HEK293 (cell line): ENCODE measurements at regions not wholly inside any gene's neighbourhood (a gene's known extent, or its start where the extent isn't known, plus 50 kb on each side); places are given as distances from the start of the nearest gene placed in this dataset.

Source experiments
- CTCF ChIA-PET: fragments of 350-600 bp; formaldehyde crosslinking; extraction: SDS; loops from one replicate; lab custom pipeline; 2021; ENCODE audit warnings: antibody characterized with exemption; lab: Yijun Ruan, JAX
- POLR2A ChIA-PET: fragments of 300-600 bp; formaldehyde crosslinking; extraction: SDS; loops from one replicate; lab custom pipeline; 2020; ENCODE audit warnings: antibody characterized with exemption, inconsistent platforms; lab: Yijun Ruan, JAX
- H3K27ac ChIP-seq: fragments of 200-500 bp; sonication (Bioruptor generic); 2 replicates; pipeline ENCODE4 v1.5.1; 2014; ENCODE audit warnings: low read depth, low read length, control low read depth, inconsistent platforms; ENCODE audit errors: extremely low read depth
- H3K36me3 ChIP-seq, 2 experiments: fragments of 200-500 bp in 1 of 2; sonication (Bioruptor generic) in 1 of 2; 1 replicate in 1 of 2; 2 replicates in 1 of 2; pipeline ENCODE4 v1.5.1; 2014 to 2017; ENCODE audit warnings: inconsistent platforms in 2 of 2, low read length in 2 of 2; ENCODE audit not compliant: control insufficient read depth in 2 of 2, insufficient read depth in 1 of 2
- H3K4me1 ChIP-seq: fragments of 200-500 bp; sonication (Bioruptor generic); 2 replicates; pipeline ENCODE4 v1.5.1; 2014; ENCODE audit warnings: mild to moderate bottlenecking, low read length, inconsistent platforms; ENCODE audit not compliant: control insufficient read depth, insufficient read depth
- H3K4me3 ChIP-seq: 2 replicates; pipeline ENCODE4 v1.5.1; 2011; ENCODE audit warnings: low read depth, mild to moderate bottlenecking, control low read depth, low read length, moderate library complexity
- H3K9me3 ChIP-seq: fragments of 200-500 bp; sonication (Bioruptor generic); 2 replicates; pipeline ENCODE4 v1.5.1; 2014; ENCODE audit warnings: low read depth, low read length, inconsistent platforms; ENCODE audit not compliant: control insufficient read depth, insufficient read depth
- GLIS2 ChIP-seq: fragments of 450-650 bp; formaldehyde crosslinking; IDR thresholded peaks from 2 replicates; pipeline ENCODE4 v1.5.1; 2016; ENCODE audit warnings: missing biosample characterization, missing genetic modification characterization
- MEIS1 ChIP-seq: sonication (generic); formaldehyde crosslinking; IDR thresholded peaks from 2 replicates; pipeline ENCODE4 v1.8.1; 2022; ENCODE audit warnings: missing genetic modification reagents, mild to moderate bottlenecking, borderline replicate concordance
- OVOL3 ChIP-seq: fragments of 450-650 bp; formaldehyde crosslinking; IDR thresholded peaks from 2 replicates; pipeline ENCODE4 v1.5.1; 2016; ENCODE audit warnings: missing biosample characterization, missing genetic modification characterization
- SCRT1 ChIP-seq: fragments of 450-650 bp; formaldehyde crosslinking; IDR thresholded peaks from 2 replicates; pipeline ENCODE4 v1.5.1; 2016; ENCODE audit warnings: missing biosample characterization, missing genetic modification characterization, borderline replicate concordance
- YY1 ChIP-seq: fragments of 450-650 bp; formaldehyde crosslinking; IDR thresholded peaks from 2 replicates; pipeline ENCODE4 v1.5.1; 2018; ENCODE audit warnings: missing biosample characterization, missing genetic modification characterization
- YY2 ChIP-seq: fragments of 450-650 bp; formaldehyde crosslinking; IDR thresholded peaks from 2 replicates; pipeline ENCODE4 v1.5.1; 2016; ENCODE audit warnings: missing biosample characterization, missing genetic modification characterization
- ZBTB20 ChIP-seq: fragments of 450-650 bp; formaldehyde crosslinking; IDR thresholded peaks from 2 replicates; pipeline ENCODE4 v1.5.1; 2016; ENCODE audit warnings: missing biosample characterization, missing genetic modification characterization
- ZEB2 ChIP-seq: fragments of 450-650 bp; formaldehyde crosslinking; IDR thresholded peaks from 2 replicates; pipeline ENCODE4 v1.5.1; 2016; ENCODE audit warnings: missing biosample characterization, missing genetic modification characterization
- ZNF114 ChIP-seq: fragments of 450-650 bp; formaldehyde crosslinking; IDR thresholded peaks from 2 replicates; pipeline ENCODE4 v1.5.0; 2017; ENCODE audit warnings: missing biosample characterization, missing genetic modification characterization
- ZNF138 ChIP-seq: fragments of 450-650 bp; formaldehyde crosslinking; IDR thresholded peaks from 2 replicates; pipeline ENCODE4 v1.5.1; 2016; ENCODE audit warnings: missing biosample characterization, missing genetic modification characterization, borderline replicate concordance
- ZNF266 ChIP-seq: fragments of 450-650 bp; formaldehyde crosslinking; IDR thresholded peaks from 2 replicates; pipeline ENCODE4 v1.5.1; 2016; ENCODE audit warnings: missing biosample characterization, missing genetic modification characterization, low read depth
- ZNF311 ChIP-seq: fragments of 450-650 bp; formaldehyde crosslinking; IDR thresholded peaks from 2 replicates; pipeline ENCODE4 v1.5.1; 2017; ENCODE audit warnings: missing biosample characterization, missing genetic modification characterization, borderline replicate concordance
- ZNF548 ChIP-seq: fragments of 450-650 bp; formaldehyde crosslinking; IDR thresholded peaks from 2 replicates; pipeline ENCODE4 v1.5.1; 2016; ENCODE audit warnings: missing biosample characterization, missing genetic modification characterization
- ZNF664 ChIP-seq: fragments of 450-650 bp; formaldehyde crosslinking; IDR thresholded peaks from 2 replicates; pipeline ENCODE4 v1.5.1; 2016; ENCODE audit warnings: missing biosample characterization, missing genetic modification characterization
- ZNF785 ChIP-seq: fragments of 450-650 bp; formaldehyde crosslinking; IDR thresholded peaks from 2 replicates; pipeline ENCODE4 v1.5.1; 2016; ENCODE audit warnings: missing biosample characterization, missing genetic modification characterization
- TF ChIP-seq, protein P1 (sequence below): fragments of 450-650 bp; formaldehyde crosslinking; IDR thresholded peaks from 2 replicates; pipeline ENCODE4 v1.5.1; 2016; ENCODE audit warnings: missing biosample characterization, missing genetic modification characterization
- TF ChIP-seq, protein P2 (sequence below): fragments of 450-650 bp; formaldehyde crosslinking; conservative IDR thresholded peaks from 2 replicates; pipeline ENCODE4 v1.5.1; 2016; ENCODE audit warnings: low read depth, missing biosample characterization, missing genetic modification characterization
- TF ChIP-seq, protein P3 (sequence below): fragments of 450-650 bp; IDR thresholded peaks from 2 replicates; pipeline ENCODE4 v1.5.1; 2018; ENCODE audit warnings: missing biosample characterization, mild to moderate bottlenecking, missing genetic modification characterization
- TF ChIP-seq, protein P4 (sequence below): fragments of 450-650 bp; formaldehyde crosslinking; IDR thresholded peaks from 2 replicates; pipeline ENCODE4 v1.5.1; 2017; ENCODE audit warnings: missing biosample characterization, missing genetic modification characterization

DNA sequence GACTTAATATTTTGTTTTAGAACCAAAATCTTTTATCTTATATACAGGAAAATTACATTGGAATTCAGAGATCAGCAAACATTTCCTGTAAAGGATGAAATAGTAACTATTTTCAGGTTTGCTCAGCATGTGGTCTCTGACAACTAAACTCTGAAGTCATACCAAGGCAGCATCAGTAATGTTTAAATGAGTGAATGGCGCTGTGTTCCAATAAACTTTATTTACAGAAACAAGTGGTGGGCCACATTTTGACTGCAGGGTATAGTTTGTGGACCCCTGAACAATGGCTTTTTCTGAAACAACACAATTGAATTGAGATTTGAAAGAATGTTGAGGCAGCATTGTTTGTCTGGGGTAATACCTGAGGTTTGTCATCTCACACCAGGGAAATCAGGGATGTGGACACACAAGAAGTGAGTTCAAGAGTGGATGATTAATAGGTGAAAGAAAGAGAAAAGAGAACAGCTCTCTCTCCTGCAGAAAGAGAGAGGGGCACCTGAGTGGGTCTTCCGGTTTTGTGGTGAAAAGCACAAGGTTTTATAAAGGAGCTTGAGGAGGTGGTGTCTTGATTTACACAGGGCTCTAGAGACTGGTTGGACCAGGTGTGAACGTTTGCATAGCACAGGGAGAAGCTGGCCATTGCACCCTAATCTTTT is 113.5 kb upstream of the VPREB1 start:
- Histone ChIP-seq H3K36me3 (no peaks in the 10 kb centered on the region), H3K9me3 (no peaks in the 10 kb centered on the region), H3K4me1 (no peaks in the 10 kb centered on the region), H3K27ac (no peak overlapping the region), H3K4me3 (no peak overlapping the region)
- TF ChIP-seq ZBTB20 (tag by site-specific recombination): no peak
- no peak for TF ChIP-seq ZNF114
- no peak for TF ChIP-seq ZNF664 (tag by site-specific recombination)
- no peak for TF ChIP-seq MEIS1
- TF ChIP-seq, protein P1, sequence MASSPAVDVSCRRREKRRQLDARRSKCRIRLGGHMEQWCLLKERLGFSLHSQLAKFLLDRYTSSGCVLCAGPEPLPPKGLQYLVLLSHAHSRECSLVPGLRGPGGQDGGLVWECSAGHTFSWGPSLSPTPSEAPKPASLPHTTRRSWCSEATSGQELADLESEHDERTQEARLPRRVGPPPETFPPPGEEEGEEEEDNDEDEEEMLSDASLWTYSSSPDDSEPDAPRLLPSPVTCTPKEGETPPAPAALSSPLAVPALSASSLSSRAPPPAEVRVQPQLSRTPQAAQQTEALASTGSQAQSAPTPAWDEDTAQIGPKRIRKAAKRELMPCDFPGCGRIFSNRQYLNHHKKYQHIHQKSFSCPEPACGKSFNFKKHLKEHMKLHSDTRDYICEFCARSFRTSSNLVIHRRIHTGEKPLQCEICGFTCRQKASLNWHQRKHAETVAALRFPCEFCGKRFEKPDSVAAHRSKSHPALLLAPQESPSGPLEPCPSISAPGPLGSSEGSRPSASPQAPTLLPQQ (tag by site-specific recombination): no peak
- TF ChIP-seq, protein P2, sequence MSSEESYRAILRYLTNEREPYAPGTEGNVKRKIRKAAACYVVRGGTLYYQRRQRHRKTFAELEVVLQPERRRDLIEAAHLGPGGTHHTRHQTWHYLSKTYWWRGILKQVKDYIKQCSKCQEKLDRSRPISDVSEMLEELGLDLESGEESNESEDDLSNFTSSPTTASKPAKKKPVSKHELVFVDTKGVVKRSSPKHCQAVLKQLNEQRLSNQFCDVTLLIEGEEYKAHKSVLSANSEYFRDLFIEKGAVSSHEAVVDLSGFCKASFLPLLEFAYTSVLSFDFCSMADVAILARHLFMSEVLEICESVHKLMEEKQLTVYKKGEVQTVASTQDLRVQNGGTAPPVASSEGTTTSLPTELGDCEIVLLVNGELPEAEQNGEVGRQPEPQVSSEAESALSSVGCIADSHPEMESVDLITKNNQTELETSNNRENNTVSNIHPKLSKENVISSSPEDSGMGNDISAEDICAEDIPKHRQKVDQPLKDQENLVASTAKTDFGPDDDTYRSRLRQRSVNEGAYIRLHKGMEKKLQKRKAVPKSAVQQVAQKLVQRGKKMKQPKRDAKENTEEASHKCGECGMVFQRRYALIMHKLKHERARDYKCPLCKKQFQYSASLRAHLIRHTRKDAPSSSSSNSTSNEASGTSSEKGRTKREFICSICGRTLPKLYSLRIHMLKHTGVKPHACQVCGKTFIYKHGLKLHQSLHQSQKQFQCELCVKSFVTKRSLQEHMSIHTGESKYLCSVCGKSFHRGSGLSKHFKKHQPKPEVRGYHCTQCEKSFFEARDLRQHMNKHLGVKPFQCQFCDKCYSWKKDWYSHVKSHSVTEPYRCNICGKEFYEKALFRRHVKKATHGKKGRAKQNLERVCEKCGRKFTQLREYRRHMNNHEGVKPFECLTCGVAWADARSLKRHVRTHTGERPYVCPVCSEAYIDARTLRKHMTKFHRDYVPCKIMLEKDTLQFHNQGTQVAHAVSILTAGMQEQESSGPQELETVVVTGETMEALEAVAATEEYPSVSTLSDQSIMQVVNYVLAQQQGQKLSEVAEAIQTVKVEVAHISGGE (tag by site-specific recombination): no peak
- no peak for TF ChIP-seq ZEB2 (tag by site-specific recombination)
- TF ChIP-seq ZNF311 (tag by site-specific recombination): no peak
- TF ChIP-seq ZNF266 (tag by site-specific recombination): no peak
- TF ChIP-seq SCRT1 (tag by site-specific recombination): no peak
- TF ChIP-seq, protein P3, sequence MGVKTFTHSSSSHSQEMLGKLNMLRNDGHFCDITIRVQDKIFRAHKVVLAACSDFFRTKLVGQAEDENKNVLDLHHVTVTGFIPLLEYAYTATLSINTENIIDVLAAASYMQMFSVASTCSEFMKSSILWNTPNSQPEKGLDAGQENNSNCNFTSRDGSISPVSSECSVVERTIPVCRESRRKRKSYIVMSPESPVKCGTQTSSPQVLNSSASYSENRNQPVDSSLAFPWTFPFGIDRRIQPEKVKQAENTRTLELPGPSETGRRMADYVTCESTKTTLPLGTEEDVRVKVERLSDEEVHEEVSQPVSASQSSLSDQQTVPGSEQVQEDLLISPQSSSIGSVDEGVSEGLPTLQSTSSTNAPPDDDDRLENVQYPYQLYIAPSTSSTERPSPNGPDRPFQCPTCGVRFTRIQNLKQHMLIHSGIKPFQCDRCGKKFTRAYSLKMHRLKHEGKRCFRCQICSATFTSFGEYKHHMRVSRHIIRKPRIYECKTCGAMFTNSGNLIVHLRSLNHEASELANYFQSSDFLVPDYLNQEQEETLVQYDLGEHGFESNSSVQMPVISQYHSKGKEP (tag by site-specific recombination): no peak
- no peak for TF ChIP-seq YY1 (tag by site-specific recombination)
- no peak for TF ChIP-seq YY2 (tag by site-specific recombination)
- TF ChIP-seq GLIS2 (tag by site-specific recombination): no peak
- TF ChIP-seq ZNF785 (tag by site-specific recombination): no peak
- TF ChIP-seq, protein P4, sequence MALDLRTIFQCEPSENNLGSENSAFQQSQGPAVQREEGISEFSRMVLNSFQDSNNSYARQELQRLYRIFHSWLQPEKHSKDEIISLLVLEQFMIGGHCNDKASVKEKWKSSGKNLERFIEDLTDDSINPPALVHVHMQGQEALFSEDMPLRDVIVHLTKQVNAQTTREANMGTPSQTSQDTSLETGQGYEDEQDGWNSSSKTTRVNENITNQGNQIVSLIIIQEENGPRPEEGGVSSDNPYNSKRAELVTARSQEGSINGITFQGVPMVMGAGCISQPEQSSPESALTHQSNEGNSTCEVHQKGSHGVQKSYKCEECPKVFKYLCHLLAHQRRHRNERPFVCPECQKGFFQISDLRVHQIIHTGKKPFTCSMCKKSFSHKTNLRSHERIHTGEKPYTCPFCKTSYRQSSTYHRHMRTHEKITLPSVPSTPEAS (tag by site-specific recombination): no peak
- no peak for TF ChIP-seq OVOL3 (tag by site-specific recombination)
- no peak for TF ChIP-seq ZNF138
- TF ChIP-seq ZNF548 (tag by site-specific recombination): no peak
- POLR2A ChIA-PET: no interaction called here
- CTCF ChIA-PET: interaction anchor here (0.5 to 1.8 kb wide), 3 partner anchors 20 to 486 kb away, joined by 3 to 9 read pairs (median 5); no protein-coding TSS in a partner anchor
